ENCODE measurements at regions not wholly inside any gene's neighbourhood (a gene's known extent, or its start where the extent isn't known, plus 50 kb on each side); places are given as distances from the start of the nearest gene placed in this dataset.
"Not testable (repeated sequence)": the region's sequence is repeated elsewhere in the genome, so short reads cannot be mapped to it uniquely, and the experiment has no call there.

GRCh38 chr20:53818457-53819177 is 225.0 kb upstream of the ZNF217 start:
- no peak overlapping the region for H3K27ac ChIP-seq

GRCh38 chr20:53817513-53817912 is 223.9 kb upstream of the ZNF217 start:
- not testable (repeated sequence) for DNase-seq (ENCODE audit: low spot score); H3K27ac ChIP-seq; H3K4me3 ChIP-seq

More at GRCh38 chr20:53818457-53819177, 225.0 kb upstream of the ZNF217 start:
- no peak for DNase-seq (ENCODE audit: low spot score)
- TF ChIP-seq CTCF (IDR thresholded peaks at IDR 0.05): no peak
- no peak overlapping the region for H3K4me3 ChIP-seq

GRCh38 chr20:53816872-53817398 is 223.3 kb upstream of the ZNF217 start:
- no peak for DNase-seq (ENCODE audit: low spot score)
- Histone ChIP-seq H3K4me3 (no peak overlapping the region), H3K27ac (no peak overlapping the region)
- no peak for TF ChIP-seq CTCF (IDR thresholded peaks at IDR 0.05)

- H3K4me3 ChIP-seq: no peak overlapping the region
- no peak overlapping the region for H3K27ac ChIP-seq
- no peak for TF ChIP-seq CTCF (IDR thresholded peaks at IDR 0.05)
- DNase-seq (ENCODE audit: low spot score): no peak
These were observed 221.9 kb upstream of the ZNF217 start for GRCh38 chr20:53815509-53815908.

- DNase-seq (ENCODE audit: low spot score): no peak
- no peak for TF ChIP-seq CTCF (IDR thresholded peaks at IDR 0.05)
- no peak overlapping the region for H3K27ac ChIP-seq
- H3K4me3 ChIP-seq: no peak overlapping the region
These were observed 220.4 kb upstream of the ZNF217 start for GRCh38 chr20:53814060-53814459.

- DNase-seq (ENCODE audit: low spot score): no peak
- no peak overlapping the region for H3K4me3 ChIP-seq
- TF ChIP-seq CTCF (IDR thresholded peaks at IDR 0.05): no peak
- H3K27ac ChIP-seq: no peak overlapping the region
These were observed 220.0 kb upstream of the ZNF217 start for GRCh38 chr20:53813636-53814035.

- DNase-seq (ENCODE audit: low spot score): no peak
- H3K27ac ChIP-seq: no peak overlapping the region
- no peak for TF ChIP-seq CTCF (IDR thresholded peaks at IDR 0.05)
These were observed 217.9 kb upstream of the ZNF217 start for GRCh38 chr20:53811577-53811976.

More at GRCh38 chr20:53811577-53811976, 217.9 kb upstream of the ZNF217 start:
- H3K4me3 ChIP-seq: no peak overlapping the region

All from coronary artery (tissue), 2 donors.